DND-41 (cell line): ENCODE measurements at regions not wholly inside any gene's neighbourhood (a gene's known extent, or its start where the extent isn't known, plus 50 kb on each side); places are given as distances from the start of the nearest gene placed in this dataset.
"Not testable (repeated sequence)": the region's sequence is repeated elsewhere in the genome, so short reads cannot be mapped to it uniquely, and the experiment has no call there.

Source experiments
- ATAC-seq: fragments of 200-7000 bp; cut with Tn5 transposase; 3 replicates; pipeline ENCODE4 v1.9.1; 2021; ENCODE audit warnings: low read depth; ENCODE audit not compliant: insufficient read depth
- DNase-seq: peaks from one replicate; pipeline ENCODE4 v3.0.0-alpha.2; 2020
- H2AFZ ChIP-seq: 2 replicates; pipeline ENCODE4 v1.6.0; 2012; ENCODE audit warnings: low read depth, low read length
- H3K27ac ChIP-seq: 2 replicates; pipeline ENCODE4 v1.5.1; 2012; ENCODE audit warnings: low read length, inconsistent platforms
- H3K27me3 ChIP-seq: fragments of 200-600 bp; sonication (generic); 2 replicates; pipeline ENCODE4 v1.6.0; 2012; ENCODE audit warnings: low read length, mild to moderate bottlenecking, inconsistent platforms; ENCODE audit not compliant: insufficient read depth, poor library complexity
- H3K36me3 ChIP-seq: 2 replicates; pipeline ENCODE4 v1.5.1; 2012; ENCODE audit warnings: low read length, inconsistent platforms; ENCODE audit not compliant: insufficient read depth
- H3K4me1 ChIP-seq: 2 replicates; pipeline ENCODE4 v1.5.1; 2012; ENCODE audit warnings: mild to moderate bottlenecking, low read length; ENCODE audit not compliant: insufficient read depth
- H3K4me2 ChIP-seq: 2 replicates; pipeline ENCODE4 v1.6.0; 2012; ENCODE audit warnings: mild to moderate bottlenecking, moderate library complexity, low read length, inconsistent platforms; ENCODE audit not compliant: insufficient read depth
- H3K4me3 ChIP-seq, 2 experiments: fragments of 200-600 bp in 1 of 2; shearing (Covaris generic) in 1 of 2; 2 replicates each; pipeline ENCODE4 v1.5.1; 2012 to 2016; ENCODE audit warnings: inconsistent platforms in 2 of 2, low read length in 2 of 2, mild to moderate bottlenecking in 2 of 2, low read depth in 1 of 2, moderate library complexity in 1 of 2
- H3K79me2 ChIP-seq: 2 replicates; pipeline ENCODE4 v1.6.0; 2012; ENCODE audit warnings: low read length, inconsistent platforms; ENCODE audit not compliant: insufficient read depth
- H3K9ac ChIP-seq: 2 replicates; pipeline ENCODE4 v1.6.0; 2012; ENCODE audit warnings: low read depth, mild to moderate bottlenecking, inconsistent platforms, low read length, moderate library complexity
- H3K9me3 ChIP-seq: 2 replicates; pipeline ENCODE4 v1.5.1; 2012; ENCODE audit warnings: low read length, moderate library complexity, mild to moderate bottlenecking, inconsistent platforms; ENCODE audit not compliant: insufficient read depth, severe bottlenecking
- H4K20me1 ChIP-seq: 2 replicates; pipeline ENCODE4 v1.6.0; 2012; ENCODE audit warnings: low read length; ENCODE audit not compliant: insufficient read depth
- CTCF ChIP-seq: IDR thresholded peaks from 2 replicates; pipeline ENCODE4 v1.5.1; 2012; ENCODE audit warnings: borderline replicate concordance, low read length, moderate library complexity, mild to moderate bottlenecking; ENCODE audit not compliant: poor library complexity, severe bottlenecking; ENCODE audit errors: extremely low read depth
- EZH2 ChIP-seq: IDR thresholded peaks from 3 replicates; pipeline ENCODE4 v1.6.1; 2012; ENCODE audit warnings: borderline replicate concordance, low read depth, mild to moderate bottlenecking, moderate library complexity, low read length, inconsistent platforms; ENCODE audit not compliant: severe bottlenecking

- Histone ChIP-seq H4K20me1 (no peaks in the 10 kb centered on the region), H3K9me3 (no peaks in the 10 kb centered on the region), H3K4me2 (no peak overlapping the region), H3K27ac (no peak overlapping the region), H3K4me1 (no peaks in the 10 kb centered on the region), H3K79me2 (no peaks in the 10 kb centered on the region), H2AFZ (no peak overlapping the region), H3K9ac (no peak overlapping the region), H3K27me3 (peaks cover 10% of the 10 kb centered on the region), H3K36me3 (no peaks in the 10 kb centered on the region), H3K4me3 (no peak overlapping the region)
- no peak for DNase-seq
- no peak for ATAC-seq
- TF ChIP-seq EZH2 = no peak
- TF ChIP-seq CTCF = no peak
These were observed 131.6 kb upstream of the ETV3 start for GRCh38 chr1:157269656-157270375.

DNA sequence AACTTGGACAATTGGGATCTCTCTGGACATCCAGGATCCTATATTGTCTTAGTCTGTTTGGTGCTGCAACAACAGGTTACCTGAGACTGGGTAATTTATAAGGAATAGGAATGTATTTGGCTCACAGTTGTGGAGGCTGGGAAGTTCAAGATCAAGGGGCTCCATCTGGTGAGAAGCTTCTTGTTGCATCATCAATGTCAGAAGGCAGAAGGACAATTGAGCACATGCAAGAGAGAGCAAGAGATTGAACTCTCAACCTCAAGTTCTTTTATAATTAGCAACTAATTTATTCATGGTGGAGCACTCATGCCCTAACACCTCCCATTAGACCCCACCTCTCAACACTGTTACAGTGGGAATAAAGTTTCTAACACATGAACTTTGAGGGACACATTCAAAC lies 124.7 kb upstream of the ETV3 start:
- TF ChIP-seq EZH2 (no peak), CTCF (no peak)
- no peaks in the 10 kb centered on the region for H3K36me3 ChIP-seq
- no peaks in the 10 kb centered on the region for H3K79me2 ChIP-seq
- no peaks in the 10 kb centered on the region for H3K4me1 ChIP-seq
- H2AFZ ChIP-seq = no peak overlapping the region
- ATAC-seq (no peak), DNase-seq (no peak)
- no peaks in the 10 kb centered on the region for H3K9me3 ChIP-seq
- H3K27ac ChIP-seq = no peak overlapping the region
- no peak overlapping the region for H3K4me3 ChIP-seq
- H4K20me1 ChIP-seq = no peaks in the 10 kb centered on the region
- peaks cover 18% of the 10 kb centered on the region for H3K27me3 ChIP-seq
- H3K4me2 ChIP-seq = no peak overlapping the region
- H3K9ac ChIP-seq = no peak overlapping the region

GRCh38 chr1:157262422-157262821 lies 124.2 kb upstream of the ETV3 start:
- Histone ChIP-seq H3K9ac (no peak overlapping the region), H3K27ac (no peak overlapping the region), H3K27me3 (peaks cover 18% of the 10 kb centered on the region), H3K36me3 (no peaks in the 10 kb centered on the region), H3K79me2 (no peaks in the 10 kb centered on the region), H2AFZ (no peak overlapping the region), H3K4me2 (no peak overlapping the region), H3K9me3 (no peaks in the 10 kb centered on the region), H4K20me1 (no peaks in the 10 kb centered on the region), H3K4me1 (no peaks in the 10 kb centered on the region), H3K4me3 (no peak overlapping the region)
- no peak for ATAC-seq
- DNase-seq = no peak
- TF ChIP-seq CTCF (no peak), EZH2 (no peak)

DNA sequence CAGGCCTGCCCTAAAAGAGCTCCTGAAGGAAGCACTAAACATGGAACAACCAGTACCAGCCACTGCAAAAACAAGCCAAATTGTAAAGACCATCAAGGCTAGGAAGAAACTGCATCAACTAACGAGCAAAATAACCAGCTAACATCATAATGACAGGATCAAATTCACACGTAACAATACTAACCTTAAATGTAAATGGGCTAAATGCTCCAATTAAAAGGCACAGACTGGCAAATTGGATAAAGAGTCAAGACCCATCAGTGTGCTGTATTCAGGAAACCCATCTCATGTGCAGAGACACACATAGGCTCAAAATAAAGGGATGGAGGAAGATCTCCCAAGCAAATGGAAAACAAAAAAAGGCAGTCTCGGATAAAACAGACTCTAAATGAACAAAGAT lies 117.7 kb upstream of the ETV3 start:
- ATAC-seq, H3K4me2 ChIP-seq, H3K27ac ChIP-seq, H3K79me2 ChIP-seq, H3K4me1 ChIP-seq, H3K27me3 ChIP-seq, H3K4me3 ChIP-seq, H3K9ac ChIP-seq, DNase-seq, H4K20me1 ChIP-seq, H3K9me3 ChIP-seq, H2AFZ ChIP-seq, H3K36me3 ChIP-seq: not testable (repeated sequence)

GRCh38 chr1:157254183-157254582 lies 116.0 kb upstream of the ETV3 start:
- H3K9me3 ChIP-seq, ATAC-seq, H3K4me3 ChIP-seq, H3K79me2 ChIP-seq, H3K4me1 ChIP-seq, H4K20me1 ChIP-seq, H3K27ac ChIP-seq, H3K27me3 ChIP-seq, H3K4me2 ChIP-seq, H3K9ac ChIP-seq, H2AFZ ChIP-seq, DNase-seq, H3K36me3 ChIP-seq: not testable (repeated sequence)
